ENCODE measurements at regions not wholly inside any gene's neighbourhood (a gene's known extent, or its start where the extent isn't known, plus 50 kb on each side); places are given as distances from the start of the nearest gene placed in this dataset.
"Not testable (repeated sequence)": the region's sequence is repeated elsewhere in the genome, so short reads cannot be mapped to it uniquely, and the experiment has no call there.

GRCh38 chrX:63581906-63582305 is 203.1 kb downstream of the ARHGEF9 start:
- H3K4me3 ChIP-seq (ENCODE audit: low read depth, low read length) = no peak overlapping the region
- DNase-seq (ENCODE audit: low read depth) = no peak
- TF ChIP-seq CTCF (conservative IDR thresholded peaks at IDR 0.05; ENCODE audit: low read depth, low read length) = no peak

GRCh38 chrX:63581398-63581797 is 203.6 kb downstream of the ARHGEF9 start:
- DNase-seq (ENCODE audit: low read depth) = no peak
- no peak overlapping the region for H3K4me3 ChIP-seq (ENCODE audit: low read depth, low read length)
- TF ChIP-seq CTCF (conservative IDR thresholded peaks at IDR 0.05; ENCODE audit: low read depth, low read length) = no peak

GRCh38 chrX:63576533-63576932 is 208.5 kb downstream of the ARHGEF9 start:
- TF ChIP-seq CTCF (conservative IDR thresholded peaks at IDR 0.05; ENCODE audit: low read depth, low read length) = no peak
- DNase-seq (ENCODE audit: low read depth) = no peak
- no peak overlapping the region for H3K4me3 ChIP-seq (ENCODE audit: low read depth, low read length)

- not testable (repeated sequence) for H3K4me3 ChIP-seq (ENCODE audit: low read depth, low read length); DNase-seq (ENCODE audit: low read depth)
Observed at GRCh38 chrX:63575700-63576099, 209.3 kb downstream of the ARHGEF9 start.

GRCh38 chrX:63566856-63567255 is 215.7 kb upstream of the SPIN4 start:
- DNase-seq (ENCODE audit: low read depth) = no peak
- no peak overlapping the region for H3K4me3 ChIP-seq (ENCODE audit: low read depth, low read length)
- no peak for TF ChIP-seq CTCF (conservative IDR thresholded peaks at IDR 0.05; ENCODE audit: low read depth, low read length)

GRCh38 chrX:63561425-63561824 is 210.3 kb upstream of the SPIN4 start:
- peak; percentile 6 for DNase-seq (ENCODE audit: low read depth)
- no peak for TF ChIP-seq CTCF (conservative IDR thresholded peaks at IDR 0.05; ENCODE audit: low read depth, low read length)
- peak overlapping the region; percentile 80 for H3K4me3 ChIP-seq (ENCODE audit: low read depth, low read length)

- peak overlapping the region; percentile 80 for H3K4me3 ChIP-seq (ENCODE audit: low read depth, low read length)
- peak; percentile 36 for DNase-seq (ENCODE audit: low read depth)
- TF ChIP-seq CTCF (conservative IDR thresholded peaks at IDR 0.05; ENCODE audit: low read depth, low read length) = no peak
Observed at GRCh38 chrX:63560601-63561218, 209.6 kb upstream of the SPIN4 start.

Measured in epithelial cell of proximal tubule (primary cell).